ENCODE measurements at regions not wholly inside any gene's neighbourhood (a gene's known extent, or its start where the extent isn't known, plus 50 kb on each side); places are given as distances from the start of the nearest gene placed in this dataset.

DNA sequence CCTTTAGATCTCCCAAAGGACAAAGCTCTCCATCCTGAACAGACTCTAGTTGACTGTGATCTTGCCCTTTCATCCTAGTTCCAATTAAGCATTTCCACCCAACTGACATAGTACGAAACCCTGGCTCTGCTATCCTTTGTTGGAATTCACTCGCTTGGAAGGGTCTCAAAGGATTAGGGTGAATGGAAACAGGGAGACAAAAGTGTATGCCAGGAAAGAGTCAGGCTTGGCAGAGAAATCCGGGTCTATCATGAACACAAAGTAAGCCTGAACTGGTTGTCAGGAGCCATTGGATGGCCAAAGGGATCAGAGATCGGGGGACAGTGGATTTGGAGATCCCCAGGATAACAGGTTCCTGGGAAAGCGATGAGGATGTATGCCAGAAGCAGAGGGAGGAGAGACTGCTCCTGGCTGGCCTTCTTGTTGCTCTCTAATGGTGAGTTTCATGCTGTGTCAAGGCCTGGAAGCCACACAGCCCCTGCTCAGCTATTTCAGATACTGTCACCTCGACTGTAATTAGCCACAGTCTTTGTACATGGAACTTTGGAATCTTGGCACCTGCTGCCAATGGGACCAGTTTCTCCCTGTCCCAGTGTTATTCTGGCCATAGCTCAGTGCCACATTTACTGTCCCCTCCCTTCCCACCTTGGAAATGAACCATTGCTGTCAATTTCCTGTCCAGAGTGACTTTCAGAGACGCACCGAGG lies 1168.7 kb upstream of the AUTS2 start:
- Histone ChIP-seq H3K9me3 (no peaks in the 10 kb centered on the region), H3K27me3 (no peaks in the 10 kb centered on the region), H3K36me3 (no peaks in the 10 kb centered on the region), H3K4me3 (no peak overlapping the region), H3K4me1 (no peaks in the 10 kb centered on the region), H3K27ac (replicated peaks in 1 of 4) (no peak overlapping the region)
- TF ChIP-seq POLR2AphosphoS5 (IDR thresholded peaks at IDR 0.05) (no peak), CTCF (IDR thresholded peaks at IDR 0.05) (no peak), EP300 (IDR thresholded peaks at IDR 0.05) (no peak), POLR2A (IDR thresholded peaks at IDR 0.05; ENCODE audit: low read depth) (no peak)
- 74% methylated on average over 8 of the region's 8 CpGs for WGBS
- DNase-seq (ENCODE audit: extremely low spot score): no peak
- intact Hi-C loops (cut with DNase I): no loop called here

DNA sequence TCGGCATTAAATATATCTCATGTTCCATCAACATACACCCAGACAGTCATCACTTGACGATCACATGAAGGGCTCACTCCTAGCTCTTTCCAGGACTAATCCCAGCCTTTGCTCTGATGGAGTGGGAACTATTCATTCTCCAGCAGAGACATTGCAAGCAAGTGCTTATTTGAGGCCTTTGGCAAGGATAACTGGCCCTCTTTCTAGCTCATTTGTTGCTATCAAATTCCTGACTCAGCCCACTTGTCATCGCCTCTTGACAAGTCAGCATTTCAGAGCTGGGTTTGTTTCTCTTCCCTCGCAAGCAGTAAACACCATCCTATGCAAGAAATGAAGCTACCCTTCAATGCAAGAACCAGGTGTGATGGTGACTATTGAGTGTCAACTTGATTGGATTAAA lies 1165.7 kb upstream of the AUTS2 start:
- intact Hi-C loops (cut with DNase I): no loop called here
- WGBS: 84% methylated on average over 4 of the region's 4 CpGs

GRCh38 chr7:68433462-68434070 lies 1164.7 kb upstream of the AUTS2 start:
- Histone ChIP-seq H3K36me3 (no peaks in the 10 kb centered on the region), H3K4me1 (no peaks in the 10 kb centered on the region)
- WGBS: 90% methylated on average over 5 of the region's 5 CpGs

More for the DNA sequence above, 1165.7 kb upstream of the AUTS2 start:
- TF ChIP-seq POLR2AphosphoS5 (IDR thresholded peaks at IDR 0.05) (no peak), POLR2A (IDR thresholded peaks at IDR 0.05; ENCODE audit: low read depth) (no peak), EP300 (IDR thresholded peaks at IDR 0.05) (no peak), CTCF (IDR thresholded peaks at IDR 0.05) (no peak)
- DNase-seq (ENCODE audit: extremely low spot score): no peak
- Histone ChIP-seq H3K4me3 (no peak overlapping the region), H3K4me1 (no peaks in the 10 kb centered on the region), H3K36me3 (no peaks in the 10 kb centered on the region), H3K27me3 (no peaks in the 10 kb centered on the region), H3K27ac (replicated peaks in 1 of 4) (no peak overlapping the region), H3K9me3 (no peaks in the 10 kb centered on the region)

DNA sequence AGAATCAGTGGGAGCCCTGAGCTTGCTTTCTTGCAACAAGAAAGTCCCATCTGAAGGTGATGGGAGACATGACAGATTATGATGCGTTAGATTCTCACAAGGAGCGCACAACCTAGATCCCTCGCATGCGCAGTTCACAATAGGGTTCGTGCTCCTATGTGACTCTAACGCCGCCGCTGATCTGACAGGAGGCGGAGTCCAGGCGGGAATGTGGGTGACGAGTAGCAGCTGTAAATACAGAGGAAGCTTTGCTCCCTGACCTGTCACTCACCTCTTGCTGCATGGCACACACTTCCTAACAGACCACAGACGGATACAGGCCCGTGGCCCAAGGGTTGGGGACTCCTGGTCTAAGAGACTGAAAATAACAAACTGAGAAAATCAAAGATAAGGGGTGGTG lies 1163.4 kb upstream of the AUTS2 start:
- TF ChIP-seq EP300 (IDR thresholded peaks at IDR 0.05) (no peak), POLR2A (IDR thresholded peaks at IDR 0.05; ENCODE audit: low read depth) (no peak)
- Histone ChIP-seq H3K27me3 (no peaks in the 10 kb centered on the region), H3K4me1 (no peaks in the 10 kb centered on the region), H3K27ac (replicated peaks in 1 of 4) (no peak overlapping the region), H3K36me3 (no peaks in the 10 kb centered on the region), H3K4me3 (no peak overlapping the region), H3K9me3 (no peaks in the 10 kb centered on the region)
- intact Hi-C loops (cut with DNase I): no loop called here
- WGBS: 75% methylated on average over 13 of the region's 13 CpGs
- DNase-seq (ENCODE audit: extremely low spot score): no peak

More at GRCh38 chr7:68433462-68434070, 1164.7 kb upstream of the AUTS2 start:
- no peak overlapping the region for H3K27ac ChIP-seq (replicated peaks in 1 of 4)
- no peak for DNase-seq (ENCODE audit: extremely low spot score)
- H3K9me3 ChIP-seq: no peaks in the 10 kb centered on the region
- intact Hi-C loops (cut with DNase I): no loop called here
- H3K27me3 ChIP-seq: no peaks in the 10 kb centered on the region
- TF ChIP-seq POLR2AphosphoS5 (IDR thresholded peaks at IDR 0.05) (no peak), POLR2A (IDR thresholded peaks at IDR 0.05; ENCODE audit: low read depth) (no peak), CTCF (IDR thresholded peaks at IDR 0.05) (no peak), EP300 (IDR thresholded peaks at IDR 0.05) (no peak)
- no peak overlapping the region for H3K4me3 ChIP-seq

DNA sequence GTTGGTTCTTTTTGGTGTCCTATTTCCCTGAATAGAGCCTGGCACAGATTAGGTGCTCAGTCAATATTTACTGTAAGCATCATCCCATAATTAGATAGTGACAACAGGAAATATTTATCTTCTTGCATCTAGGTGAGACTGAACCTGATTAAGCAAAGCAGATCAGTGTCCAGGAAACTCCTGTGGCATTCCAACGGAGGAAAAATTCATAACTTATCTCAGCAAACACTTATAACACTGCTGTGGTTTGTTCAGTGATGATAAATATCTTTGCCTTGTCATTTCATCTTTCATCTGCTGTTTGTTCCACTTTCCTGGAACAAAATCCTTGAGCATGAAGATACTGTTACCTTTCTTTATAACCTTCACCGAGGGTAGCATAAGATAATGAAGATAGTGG lies 1160.3 kb upstream of the AUTS2 start:
- Histone ChIP-seq H3K4me3 (no peak overlapping the region), H3K27ac (replicated peaks in 1 of 4) (no peak overlapping the region), H3K36me3 (no peaks in the 10 kb centered on the region), H3K27me3 (no peaks in the 10 kb centered on the region), H3K9me3 (no peaks in the 10 kb centered on the region), H3K4me1 (no peaks in the 10 kb centered on the region)
- DNase-seq (ENCODE audit: extremely low spot score): no peak
- no peak for TF ChIP-seq POLR2AphosphoS5 (IDR thresholded peaks at IDR 0.05)
- no peak for TF ChIP-seq EP300 (IDR thresholded peaks at IDR 0.05)
- TF ChIP-seq CTCF (IDR thresholded peaks at IDR 0.05): no peak
- TF ChIP-seq POLR2A (IDR thresholded peaks at IDR 0.05; ENCODE audit: low read depth): no peak
- intact Hi-C loops (cut with DNase I): no loop called here
- WGBS: 69% methylated on average over 2 of the region's 2 CpGs

Measured in esophagus muscularis mucosa (tissue), 4 donors.